Loucy (cell line): ENCODE measurements at regions not wholly inside any gene's neighbourhood (a gene's known extent, or its start where the extent isn't known, plus 50 kb on each side); places are given as distances from the start of the nearest gene placed in this dataset.
A peak's percentile ranks its signal among the peaks of the same experiment; 100 is the strongest.

Source experiments
- H2AFZ ChIP-seq: fragments of 200-600 bp; sonication (generic); 2 replicates; pipeline ENCODE4 v1.6.0; 2016; ENCODE audit warnings: antibody characterized with exemption, mild to moderate bottlenecking, low read length, moderate library complexity
- H3F3A ChIP-seq: fragments of 200-600 bp; 2 replicates; pipeline ENCODE4 v1.6.0; 2016; ENCODE audit warnings: antibody characterized with exemption, low read depth, mild to moderate bottlenecking
- H3K27me3 ChIP-seq: fragments of 200-600 bp; sonication (generic); 2 replicates; pipeline ENCODE4 v1.6.1; 2014; ENCODE audit warnings: low read length, mild to moderate bottlenecking; ENCODE audit not compliant: insufficient read depth, poor library complexity, severe bottlenecking
- H3K36me3 ChIP-seq: fragments of 200-600 bp; sonication (generic); 2 replicates; pipeline ENCODE4 v1.6.1; 2016; ENCODE audit warnings: low read length; ENCODE audit not compliant: insufficient read depth
- H3K4me1 ChIP-seq: fragments of 200-600 bp; sonication (generic); 2 replicates; pipeline ENCODE4 v1.5.1; 2014; ENCODE audit warnings: low read length, mild to moderate bottlenecking; ENCODE audit not compliant: insufficient read depth, poor library complexity, severe bottlenecking
- H3K4me2 ChIP-seq: fragments of 200-600 bp; sonication (generic); 2 replicates; pipeline ENCODE4 v1.6.0; 2014; ENCODE audit warnings: antibody characterized with exemption, low read length, low read depth, mild to moderate bottlenecking; ENCODE audit not compliant: poor library complexity, severe bottlenecking
- H3K4me3 ChIP-seq: fragments of 200-600 bp; sonication (generic); 2 replicates; pipeline ENCODE4 v1.5.1; 2014; ENCODE audit warnings: low read length, mild to moderate bottlenecking, mixed read lengths; ENCODE audit not compliant: poor library complexity, severe bottlenecking
- H3K79me2 ChIP-seq: fragments of 200-600 bp; sonication (generic); 2 replicates; pipeline ENCODE4 v1.6.1; 2014; ENCODE audit warnings: low read length; ENCODE audit not compliant: insufficient read depth
- H3K9ac ChIP-seq: fragments of 200-600 bp; sonication (generic); 2 replicates; pipeline ENCODE4 v1.6.0; 2014; ENCODE audit warnings: mild to moderate bottlenecking, low read depth, low read length, moderate library complexity; ENCODE audit not compliant: poor library complexity, severe bottlenecking
- H3K9me2 ChIP-seq: fragments of 200-600 bp; sonication (generic); replicated peaks from 2 replicates; pipeline ENCODE4 v1.6.1; 2016; ENCODE audit warnings: low read depth, low read length, mixed read lengths
- H3K9me3 ChIP-seq: fragments of 200-600 bp; sonication (generic); 2 replicates; pipeline ENCODE4 v1.6.1; 2014; ENCODE audit warnings: mild to moderate bottlenecking, antibody characterized with exemption, low read length, low read depth; ENCODE audit not compliant: insufficient read depth
- H4K20me1 ChIP-seq: fragments of 200-600 bp; sonication (generic); 2 replicates; pipeline ENCODE4 v1.6.0; 2014; ENCODE audit warnings: antibody characterized with exemption, low read length, mild to moderate bottlenecking; ENCODE audit not compliant: insufficient read depth, poor library complexity, severe bottlenecking
- CTCF ChIP-seq: fragments of 200-600 bp; sonication (generic); conservative IDR thresholded peaks from 2 replicates; pipeline ENCODE4 v1.5.1; 2014; ENCODE audit warnings: mild to moderate bottlenecking, antibody characterized with exemption, low read length
- EZH2phosphoT487 ChIP-seq: fragments of 200-600 bp; IDR thresholded peaks from 2 replicates; pipeline ENCODE4 v1.6.1; 2018; ENCODE audit warnings: antibody characterized with exemption, mild to moderate bottlenecking, moderate library complexity, borderline replicate concordance

GRCh38 chr6:144989319-144990107, 704.4 kb downstream of the UTRN start:
- no peaks in the 10 kb centered on the region for H3K9me2 ChIP-seq
- H3K9me3 ChIP-seq: no peaks in the 10 kb centered on the region
- H3K36me3 ChIP-seq: no peaks in the 10 kb centered on the region
- no peak for TF ChIP-seq EZH2phosphoT487
- no peak for TF ChIP-seq CTCF
- no peak overlapping the region for H3K4me3 ChIP-seq
- no peaks in the 10 kb centered on the region for H3K79me2 ChIP-seq
- no peaks in the 10 kb centered on the region for H4K20me1 ChIP-seq
- no peak overlapping the region for H3K4me2 ChIP-seq
- H3K9ac ChIP-seq: no peak overlapping the region
- no peaks in the 10 kb centered on the region for H3K27me3 ChIP-seq
- H2AFZ ChIP-seq: no peak overlapping the region
- no peaks in the 10 kb centered on the region for H3F3A ChIP-seq
- H3K4me1 ChIP-seq: peaks cover 10% of the 10 kb centered on the region

- Histone ChIP-seq H3F3A (no peaks in the 10 kb centered on the region), H2AFZ (no peak overlapping the region), H3K4me3 (peak overlapping the region; percentile 9), H3K9ac (no peak overlapping the region), H3K9me3 (no peaks in the 10 kb centered on the region), H3K4me2 (peak overlapping the region; percentile 31), H3K27me3 (no peaks in the 10 kb centered on the region), H3K36me3 (no peaks in the 10 kb centered on the region), H3K79me2 (no peaks in the 10 kb centered on the region), H4K20me1 (no peaks in the 10 kb centered on the region), H3K9me2 (no peaks in the 10 kb centered on the region), H3K4me1 (peaks cover 10% of the 10 kb centered on the region)
- TF ChIP-seq EZH2phosphoT487 (no peak), CTCF (no peak)
Measured at GRCh38 chr6:144990784-144991183, 705.6 kb downstream of the UTRN start.

GRCh38 chr6:144993870-144994269, 708.7 kb downstream of the UTRN start:
- H3K9me2 ChIP-seq: no peaks in the 10 kb centered on the region

More at GRCh38 chr6:144993870-144994269, 708.7 kb downstream of the UTRN start:
- no peaks in the 10 kb centered on the region for H3K79me2 ChIP-seq
- no peaks in the 10 kb centered on the region for H3K27me3 ChIP-seq
- no peak overlapping the region for H3K4me3 ChIP-seq
- H4K20me1 ChIP-seq: no peaks in the 10 kb centered on the region
- no peaks in the 10 kb centered on the region for H3K9me3 ChIP-seq
- TF ChIP-seq EZH2phosphoT487: no peak
- no peak for TF ChIP-seq CTCF
- no peak overlapping the region for H3K9ac ChIP-seq
- H3F3A ChIP-seq: no peaks in the 10 kb centered on the region
- H3K36me3 ChIP-seq: no peaks in the 10 kb centered on the region
- H3K4me1 ChIP-seq: peaks cover 10% of the 10 kb centered on the region
- no peak overlapping the region for H2AFZ ChIP-seq
- H3K4me2 ChIP-seq: no peak overlapping the region
